Stimulated activated CD8-positive, alpha-beta memory T cell treated with anti-CD3 and anti-CD28 coated beads, Interleukin-7, amount 100 ng/mL, for 4 hours (primary cell): ENCODE measurements at regions not wholly inside any gene's neighbourhood (a gene's known extent, or its start where the extent isn't known, plus 50 kb on each side); places are given as distances from the start of the nearest gene placed in this dataset.
"Not testable (repeated sequence)": the region's sequence is repeated elsewhere in the genome, so short reads cannot be mapped to it uniquely, and the experiment has no call there.

Source experiments
- DNase-seq, 2 donors: peaks; one replicate each; pipeline ENCODE4 v3.0.0-alpha.2; 2020; ENCODE audit warnings: low read depth in 2 of 2

DNA sequence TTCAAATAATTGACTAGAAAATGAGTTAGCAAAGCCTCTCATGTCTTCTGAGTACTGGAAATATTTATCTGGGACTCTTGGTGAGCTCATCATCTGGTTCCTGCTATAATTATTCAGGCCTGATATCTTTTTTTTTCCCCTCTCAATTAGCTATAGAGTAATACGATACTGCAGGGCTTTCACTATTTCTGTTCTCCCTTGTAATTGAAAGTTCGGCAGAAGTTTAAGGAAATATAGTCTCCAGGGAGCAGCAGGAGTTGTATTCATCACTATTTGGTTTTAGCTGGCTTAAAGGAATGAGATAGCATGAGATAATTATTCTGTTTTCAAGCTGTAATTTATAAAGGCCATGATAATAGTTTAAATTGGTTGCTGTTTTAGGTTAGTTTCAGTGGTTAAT, 378.6 kb upstream of the EPHA5 start:
- no peak for DNase-seq

DNA sequence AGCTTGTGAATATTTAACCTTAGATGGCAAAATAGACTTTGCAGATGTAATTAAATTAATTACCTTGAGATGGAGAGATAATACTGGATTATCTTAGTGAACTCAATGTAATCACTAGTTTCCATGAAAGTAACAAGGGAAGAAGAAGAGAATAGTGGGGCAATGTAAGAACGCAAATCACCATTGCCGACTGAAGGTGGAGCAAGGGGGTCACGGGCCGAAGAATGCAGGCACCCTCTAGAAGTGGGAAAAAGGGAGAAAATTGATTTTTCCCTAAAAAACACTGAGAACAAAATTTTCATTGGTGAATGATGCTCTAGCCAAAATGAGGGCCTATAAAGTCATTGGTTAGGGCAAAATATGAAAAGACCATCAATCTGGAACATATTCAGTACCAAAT, 375.6 kb upstream of the EPHA5 start:
- no peak for DNase-seq

DNA sequence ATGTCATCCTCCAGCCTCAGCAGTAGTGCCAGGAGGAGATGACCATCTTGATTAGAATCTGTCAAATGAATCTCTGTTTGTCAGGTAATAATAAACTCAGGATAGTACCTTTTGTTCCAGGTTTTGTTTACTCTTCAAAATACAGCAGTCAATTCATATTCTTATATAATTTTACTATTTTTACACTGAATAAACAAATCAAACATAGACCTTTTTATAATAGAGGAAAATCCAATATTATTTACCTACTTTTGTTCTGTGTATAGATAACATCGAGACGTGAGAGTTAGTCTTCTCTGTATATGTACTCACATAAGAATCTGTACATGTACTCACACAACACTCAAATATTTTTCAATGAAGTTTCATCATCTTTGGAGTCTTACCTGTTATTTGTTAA, 365.4 kb upstream of the EPHA5 start:
- DNase-seq: no peak

DNA sequence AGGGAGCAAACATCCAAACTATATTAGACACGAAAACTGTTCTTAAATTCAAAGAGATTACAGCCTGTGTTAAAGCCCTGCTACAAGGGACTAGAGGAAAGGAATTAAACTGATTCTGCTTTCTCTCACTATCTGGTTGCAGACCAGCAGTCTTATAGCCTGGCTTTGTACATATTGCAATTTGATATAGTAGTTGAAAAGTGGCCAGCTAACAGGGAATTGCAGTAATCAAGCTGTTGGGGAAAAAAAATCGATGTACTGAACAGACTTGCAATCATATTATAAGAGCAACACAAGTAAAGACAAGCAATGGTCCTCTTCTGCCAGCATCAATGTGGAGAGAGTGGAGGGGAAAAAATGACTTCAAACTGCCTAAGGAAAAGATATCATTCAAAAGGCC, 364.4 kb upstream of the EPHA5 start:
- DNase-seq: no peak

DNA sequence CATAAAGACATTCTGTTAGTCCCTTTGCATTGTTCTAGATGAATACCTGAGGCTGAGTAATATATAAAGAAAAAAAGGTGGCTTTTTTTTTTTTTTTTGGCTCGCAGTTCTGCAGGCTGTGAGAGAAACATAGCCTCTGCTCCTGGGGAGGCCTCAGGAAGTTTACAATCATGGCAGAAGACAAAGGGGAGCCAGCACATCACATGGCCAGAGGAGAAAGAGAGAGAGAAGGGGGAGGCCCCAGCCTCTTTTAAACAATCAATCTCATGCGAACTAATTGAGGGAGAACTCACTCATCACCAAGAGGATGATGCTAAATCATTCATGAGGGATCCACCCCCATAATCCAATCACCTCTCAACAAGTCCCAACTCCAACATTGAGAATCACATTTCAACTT, 364.0 kb upstream of the EPHA5 start:
- no peak for DNase-seq

DNA sequence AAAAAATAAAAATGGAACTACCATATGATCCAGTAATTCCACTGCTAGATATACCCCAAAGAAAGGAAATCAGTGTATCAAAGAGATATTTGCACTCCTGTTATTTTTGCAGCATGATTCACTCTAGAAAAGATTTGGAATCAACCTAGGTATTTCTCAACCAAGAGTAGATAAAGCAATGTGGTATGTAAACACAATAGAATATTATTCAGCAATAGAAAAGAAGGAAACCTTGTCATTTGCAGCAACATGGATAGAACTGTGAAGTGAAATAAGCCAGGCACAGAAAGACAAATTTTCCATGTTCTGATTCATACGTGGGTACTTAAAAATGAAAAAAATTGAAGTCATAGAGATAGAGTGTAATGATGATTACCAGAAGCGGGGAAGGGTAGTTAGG, 362.3 kb upstream of the EPHA5 start:
- DNase-seq: no peak

DNA sequence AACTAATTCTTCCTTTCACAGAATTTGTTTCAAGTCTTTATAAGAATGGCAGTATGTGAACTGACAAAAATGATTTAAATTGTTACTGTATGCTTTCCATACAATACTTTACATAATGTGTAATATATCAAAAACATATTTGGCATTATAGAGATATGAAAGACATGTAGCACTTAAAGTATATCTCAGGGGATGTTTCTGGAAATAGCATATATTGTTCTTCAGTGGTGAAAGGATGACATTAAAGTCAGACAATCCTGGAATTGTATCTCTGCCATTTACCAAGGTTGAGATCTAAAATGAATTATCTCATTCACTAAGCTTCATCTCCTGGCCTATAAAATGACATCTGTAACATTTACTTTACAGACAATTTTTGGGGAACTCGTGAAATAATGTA, 358.4 kb upstream of the EPHA5 start:
- no peak for DNase-seq

DNA sequence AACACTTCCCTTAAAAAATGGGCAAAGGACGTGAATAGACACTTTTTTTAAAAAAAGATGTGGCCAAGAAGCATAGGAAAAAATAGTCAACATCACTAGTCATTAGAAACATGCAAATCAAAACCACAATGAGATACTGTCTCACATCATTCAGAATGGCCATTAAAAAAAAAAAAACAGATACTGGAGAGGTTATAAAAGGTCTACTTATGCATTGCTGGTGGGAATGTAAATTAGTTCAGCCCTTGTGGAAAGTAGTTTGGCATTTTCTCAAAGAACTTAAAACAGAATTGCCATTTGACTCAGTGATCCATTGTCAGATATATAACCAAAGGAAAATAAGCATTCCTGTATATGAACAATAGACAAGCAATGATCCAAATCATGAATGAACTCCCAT, 352.8 kb upstream of the EPHA5 start:
- no peak for DNase-seq

DNA sequence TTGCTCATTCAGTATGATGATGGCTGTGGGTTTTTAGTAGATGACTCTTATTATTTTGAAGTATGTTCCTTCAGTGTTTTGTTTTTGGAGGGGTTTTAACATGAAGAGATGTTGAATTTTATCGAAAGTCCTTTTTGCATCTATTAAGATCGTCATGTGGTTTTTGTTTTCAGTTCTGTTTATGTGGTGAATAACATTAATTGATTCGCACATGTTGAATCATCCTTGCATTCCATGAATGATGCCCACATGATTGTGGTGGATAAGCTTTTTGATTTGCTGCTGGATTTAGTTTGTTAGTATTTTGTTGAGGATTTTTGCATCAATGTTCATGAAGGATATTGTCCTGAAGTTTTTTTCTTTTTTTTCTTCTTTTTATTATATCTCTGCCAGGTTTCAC, 347.4 kb upstream of the EPHA5 start:
- no peak for DNase-seq

DNA sequence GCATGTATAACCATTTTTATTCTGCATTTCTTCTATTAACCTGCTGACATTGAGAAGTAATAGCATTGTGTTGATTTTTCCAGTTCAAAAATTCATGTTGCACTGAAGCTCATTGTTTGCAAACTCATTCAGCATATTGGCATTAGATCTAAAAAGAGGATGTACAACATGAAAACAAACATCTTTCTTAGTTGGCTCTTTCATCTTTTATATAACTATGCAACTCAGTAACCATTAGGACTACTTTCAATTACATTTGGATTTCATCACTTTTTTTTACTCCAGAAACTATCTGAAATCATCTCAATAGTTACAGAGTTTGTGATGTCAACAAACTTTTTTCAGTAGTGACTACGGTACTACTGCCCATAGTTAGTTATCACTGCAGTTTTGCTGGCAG, 346.0 kb upstream of the EPHA5 start:
- no peak for DNase-seq

DNA sequence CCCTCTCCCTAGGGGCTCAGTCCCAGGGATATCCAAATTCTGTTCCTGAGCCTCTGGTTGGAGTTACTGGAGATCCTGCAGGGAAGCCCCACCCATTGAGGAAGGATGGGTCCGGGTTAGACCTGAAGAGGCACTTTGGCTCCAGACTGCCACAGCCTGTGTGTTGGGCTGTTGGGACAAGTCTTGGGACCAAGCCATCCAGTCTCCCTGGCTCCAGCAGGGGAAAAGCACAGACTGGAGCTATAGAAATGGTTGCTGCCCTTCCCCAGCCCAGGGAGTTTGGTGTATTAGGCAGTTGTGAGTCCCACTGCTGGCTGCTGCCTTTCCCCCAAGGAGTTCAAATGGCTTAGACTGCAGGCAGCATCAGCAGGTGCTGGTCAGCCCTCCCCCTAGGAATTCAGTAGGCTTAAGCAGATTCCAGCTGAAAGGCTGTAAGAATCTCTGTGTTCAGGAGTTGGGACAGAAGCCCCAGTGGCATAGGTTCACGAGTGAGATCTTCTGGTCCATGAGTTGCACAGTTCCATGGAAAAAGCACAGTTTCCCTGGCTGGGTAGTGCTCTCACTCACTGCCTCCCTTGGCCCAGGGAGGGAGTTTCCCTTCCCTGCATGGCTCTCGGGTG, 344.0 kb upstream of the EPHA5 start:
- no peak for DNase-seq

DNA sequence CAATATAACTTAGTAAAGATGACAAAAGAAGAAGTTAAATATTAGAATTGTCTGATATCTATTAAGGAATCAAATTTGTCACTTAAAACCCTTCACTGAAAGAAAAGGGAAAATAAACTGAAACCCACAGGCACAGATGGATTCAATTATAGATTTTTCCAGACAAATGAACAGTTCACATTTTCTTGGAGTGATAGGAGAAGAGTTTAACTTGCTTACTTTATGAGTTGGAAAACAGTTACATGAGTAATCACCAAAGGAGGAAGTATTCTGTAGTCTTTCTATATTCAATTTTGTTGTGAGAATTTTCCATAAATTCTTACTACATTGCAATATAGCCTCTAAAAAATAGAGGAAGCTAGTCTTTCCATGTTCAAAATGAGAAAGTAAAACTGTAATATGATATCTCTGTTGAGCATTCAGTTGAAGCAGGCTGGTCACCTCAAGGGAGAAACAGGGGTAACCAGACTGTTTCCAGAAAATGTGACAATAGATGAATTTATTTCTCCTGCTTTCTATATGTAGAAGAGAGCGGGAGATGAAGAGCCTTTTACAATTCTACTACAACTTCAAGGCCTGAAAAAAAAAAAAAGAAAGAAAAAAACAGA, 330.3 kb upstream of the EPHA5 start:
- DNase-seq: no peak

DNA sequence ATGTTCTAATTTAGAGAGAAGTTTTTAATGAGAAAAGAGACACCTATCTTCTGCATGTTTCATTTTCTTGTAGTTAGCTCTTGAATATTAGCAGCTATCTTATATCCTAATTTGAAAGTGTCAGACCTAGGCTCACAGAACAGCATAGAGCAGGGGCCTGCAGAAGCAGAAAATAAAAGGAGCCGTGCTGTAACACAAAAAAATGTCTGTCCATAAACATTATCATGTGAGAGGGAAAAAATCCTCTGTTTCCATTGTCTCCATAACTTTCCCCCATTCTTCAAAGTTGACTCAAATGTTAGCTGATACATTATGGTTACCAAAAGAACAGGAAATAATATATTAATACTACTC, 329.2 kb upstream of the EPHA5 start:
- DNase-seq: no peak

DNA sequence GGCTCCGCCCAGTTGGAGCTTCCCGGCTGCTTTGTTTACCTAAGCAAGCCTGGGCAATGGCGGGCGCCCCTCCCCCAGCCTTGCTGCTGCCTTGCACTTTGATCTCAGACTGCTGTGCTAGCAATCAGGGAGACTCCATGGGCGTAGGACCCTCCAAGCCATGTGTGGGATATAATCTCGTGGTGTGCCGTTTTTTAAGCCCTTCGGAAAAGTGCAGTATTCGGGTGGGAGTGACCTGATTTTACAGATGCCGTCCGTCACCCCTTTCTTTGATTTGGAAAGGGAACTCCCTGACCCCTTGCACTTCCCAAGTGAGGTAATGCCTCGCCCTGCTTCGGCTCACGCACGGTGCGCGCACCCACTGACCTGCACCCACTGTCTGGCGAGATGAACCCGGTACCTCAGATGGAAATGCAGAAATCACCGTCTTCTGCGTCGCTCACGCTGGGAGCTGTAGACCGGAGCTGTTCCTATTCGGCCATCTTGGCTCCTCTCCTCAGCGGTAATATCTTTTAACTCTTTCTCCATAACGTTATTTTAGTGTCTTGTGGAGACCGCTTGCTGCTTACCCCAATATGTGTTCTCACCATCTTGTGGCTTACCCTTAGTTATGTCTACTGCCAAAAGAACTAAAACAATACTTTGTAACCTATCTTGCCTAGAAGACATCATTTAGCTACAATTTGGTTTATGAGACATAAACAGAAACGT, 328.7 kb upstream of the EPHA5 start:
- not testable (repeated sequence) for DNase-seq

DNA sequence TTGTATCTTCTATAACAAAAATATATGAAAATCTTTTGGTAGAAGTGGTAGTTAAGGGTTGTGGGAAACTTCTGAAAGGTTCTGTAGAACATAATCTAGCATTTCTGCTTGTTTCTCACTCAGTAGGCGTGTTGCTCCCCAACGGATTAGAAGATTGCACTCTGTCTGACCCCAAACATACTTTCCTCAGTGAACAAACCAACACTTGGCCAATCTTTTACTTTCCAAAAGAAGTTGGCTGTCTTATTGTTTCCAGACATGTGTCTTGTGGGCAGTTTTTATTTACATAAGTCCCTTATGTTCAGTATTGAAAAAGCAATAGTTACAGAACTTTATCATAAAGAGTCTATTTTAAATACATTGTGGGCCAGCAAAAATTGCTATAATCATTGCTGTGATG, 312.8 kb upstream of the EPHA5 start:
- DNase-seq: no peak

DNA sequence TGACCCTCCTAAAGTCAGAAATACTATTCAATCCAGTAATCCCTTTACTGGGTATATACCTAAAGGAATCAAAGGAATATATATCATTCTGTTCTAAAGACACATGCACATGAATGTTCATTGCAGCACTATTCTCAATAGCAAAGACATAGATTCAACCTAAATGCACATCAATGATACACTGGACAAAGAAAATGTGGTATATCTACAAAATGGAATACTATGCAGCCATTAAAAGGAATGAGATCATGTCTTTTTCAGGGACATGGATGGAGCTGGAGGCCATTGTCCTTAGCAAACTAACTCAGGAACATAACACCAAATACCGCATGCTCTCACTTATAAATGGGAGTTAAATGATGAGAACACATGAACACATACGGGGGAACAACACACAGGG, 306.0 kb upstream of the EPHA5 start:
- no peak for DNase-seq

DNA sequence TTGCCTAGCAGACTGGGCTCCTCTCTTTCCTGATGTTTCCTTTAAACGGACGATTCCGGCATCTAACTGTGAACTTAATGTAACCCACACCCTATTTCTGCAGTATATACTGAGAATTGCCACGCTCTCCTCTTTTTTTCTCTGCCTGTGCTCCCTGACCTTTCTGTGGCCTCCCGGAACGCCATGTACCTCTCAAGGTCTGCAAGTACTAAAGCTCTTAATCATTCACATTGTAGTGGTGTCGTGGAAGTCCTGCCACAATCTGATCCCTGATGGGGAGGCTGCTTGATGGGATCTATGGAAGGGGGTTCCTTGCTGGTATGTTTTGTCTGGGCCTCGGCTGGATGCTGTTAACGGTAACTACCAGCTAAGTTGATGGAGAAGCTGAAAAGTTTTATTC, 302.9 kb upstream of the EPHA5 start:
- no peak for DNase-seq

DNA sequence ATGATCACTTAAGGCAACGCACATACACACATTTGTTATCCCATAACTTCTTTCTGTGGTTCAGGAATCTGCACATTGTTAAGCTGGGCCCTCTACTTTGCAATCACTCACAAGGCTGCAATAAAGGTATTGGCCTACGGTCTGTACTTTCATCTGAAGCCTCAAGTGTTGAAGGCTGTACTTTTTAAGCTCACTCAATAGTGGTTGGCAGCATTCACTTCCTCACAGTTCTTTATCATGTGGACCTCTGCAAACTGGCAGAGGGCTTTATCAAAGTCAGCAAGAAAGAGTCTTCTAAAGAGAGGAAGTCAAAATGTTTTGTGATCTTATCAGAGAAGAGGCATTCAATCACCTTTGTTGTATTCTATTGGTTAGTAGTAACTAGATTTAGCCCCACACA, 301.4 kb upstream of the EPHA5 start:
- no peak for DNase-seq

DNA sequence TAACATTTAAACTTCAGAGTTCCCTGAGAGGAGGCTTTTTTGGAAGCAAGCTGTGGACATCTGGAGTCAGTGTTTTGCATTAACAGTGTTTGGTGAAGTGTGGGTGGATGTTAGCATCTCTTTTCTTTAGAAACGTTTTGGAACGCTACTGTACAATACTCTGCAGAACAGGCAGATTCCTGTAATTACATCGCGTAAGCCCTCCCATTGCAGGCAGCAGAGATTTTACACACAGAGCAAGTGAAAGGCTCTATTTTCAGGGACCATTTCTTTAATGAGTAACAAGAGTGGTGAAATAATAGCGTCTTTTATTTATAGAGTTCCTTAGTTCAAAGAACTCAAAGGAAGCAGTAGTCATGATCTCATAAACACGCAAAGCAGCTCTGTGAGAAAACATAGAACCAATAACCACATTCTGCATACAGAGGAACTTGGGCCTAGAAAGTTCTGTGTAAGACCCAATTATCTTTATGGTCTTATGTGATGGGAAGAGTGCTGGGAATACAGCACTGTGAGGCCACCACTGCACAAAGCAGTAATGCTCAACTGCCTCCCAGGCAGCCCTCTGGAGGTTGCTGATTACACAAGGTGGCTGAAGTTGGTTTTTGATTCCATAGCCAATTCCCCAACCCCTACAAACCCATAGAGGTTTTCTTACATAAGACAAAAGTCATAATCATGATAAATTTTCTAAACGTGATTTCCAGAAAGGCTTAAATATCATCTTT, 298.7 kb upstream of the EPHA5 start:
- no peak for DNase-seq

DNA sequence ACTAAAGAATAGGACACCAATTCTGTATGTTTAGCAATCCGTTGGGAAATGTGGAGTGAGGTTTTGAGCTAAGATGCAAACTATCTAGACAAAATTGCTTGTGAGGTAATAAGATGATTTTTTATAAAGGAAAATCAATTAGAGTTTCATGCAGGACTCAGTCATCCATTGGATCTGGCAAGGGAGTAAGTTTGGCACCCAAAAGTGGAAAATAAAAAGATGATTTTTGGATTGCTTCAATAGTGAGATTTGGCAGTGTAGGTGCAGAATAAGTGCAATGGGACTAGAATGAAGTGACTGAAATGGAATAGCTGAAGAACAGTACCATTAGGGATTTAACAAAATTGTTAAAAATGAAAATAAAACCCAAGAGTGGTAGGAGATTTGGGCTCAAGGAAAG, 290.5 kb upstream of the EPHA5 start:
- DNase-seq: no peak

DNA sequence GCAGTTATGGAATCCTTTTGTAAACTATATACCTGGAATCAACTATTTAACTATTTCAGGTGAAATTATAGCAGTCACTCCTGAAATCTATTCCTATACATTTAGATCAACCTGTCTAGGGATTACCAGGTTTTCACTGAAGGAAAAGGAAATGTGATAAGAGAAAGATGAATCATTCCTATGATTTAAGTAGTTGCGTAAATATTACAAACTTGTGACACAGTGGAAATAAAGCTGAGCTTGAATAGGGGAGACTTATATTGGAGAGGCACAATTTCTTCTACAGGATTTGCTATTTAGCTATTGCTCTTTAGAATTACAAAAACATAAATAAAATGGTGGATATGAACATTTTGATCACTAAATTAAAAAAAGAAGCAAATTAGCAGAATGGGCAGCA, 284.1 kb upstream of the EPHA5 start:
- no peak for DNase-seq

DNA sequence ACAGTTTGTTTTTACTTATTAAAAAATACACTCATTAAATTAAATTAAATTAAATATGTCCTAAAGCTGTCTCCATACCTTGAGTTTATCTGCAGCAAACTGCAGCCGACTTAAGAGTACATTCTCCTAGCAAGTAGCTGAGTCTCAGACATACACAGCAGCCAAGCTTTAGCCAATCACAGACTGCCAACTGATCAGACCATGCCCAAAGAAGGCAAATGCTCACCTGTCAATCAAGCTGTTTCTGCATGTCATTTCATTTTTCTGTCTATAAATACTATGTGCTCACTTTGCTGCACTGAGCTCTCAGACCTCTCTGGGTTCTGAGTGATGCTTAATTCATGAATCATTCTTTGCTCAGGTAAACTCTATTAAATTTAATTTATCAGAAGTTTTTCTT, 280.9 kb upstream of the EPHA5 start:
- DNase-seq: no peak

DNA sequence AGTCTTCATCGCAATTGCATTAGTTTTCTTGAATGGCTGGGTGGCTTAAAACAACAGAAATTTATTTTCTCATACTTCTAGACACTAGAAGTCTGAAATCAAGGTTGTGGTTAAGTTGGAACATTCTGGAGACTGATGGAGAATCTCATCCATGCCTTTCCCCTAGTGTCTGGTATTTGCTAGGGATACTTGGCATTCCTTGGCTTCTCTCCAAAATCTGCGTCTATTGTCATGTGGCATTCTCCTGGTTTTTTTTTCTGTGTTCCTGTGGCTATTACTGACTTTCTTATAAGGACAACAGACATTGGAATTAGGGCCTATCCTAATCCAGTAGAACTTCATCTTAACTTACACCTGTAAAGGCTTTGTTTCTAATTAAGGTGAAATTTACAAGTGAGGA, 272.8 kb upstream of the EPHA5 start:
- DNase-seq: no peak
